HFF-Myc (cell line): ENCODE measurements at regions not wholly inside any gene's neighbourhood (a gene's known extent, or its start where the extent isn't known, plus 50 kb on each side); places are given as distances from the start of the nearest gene placed in this dataset.
"Not testable (repeated sequence)": the region's sequence is repeated elsewhere in the genome, so short reads cannot be mapped to it uniquely, and the experiment has no call there.

Experiments used
- DNase-seq: peaks from one replicate; pipeline ENCODE4 v3.0.0-alpha.2; 2011; ENCODE audit warnings: low read depth; ENCODE audit errors: extremely low read depth
- H3K4me3 ChIP-seq: replicated peaks from 2 replicates; pipeline ENCODE4 v1.5.1; 2011; ENCODE audit warnings: low read depth, mild to moderate bottlenecking, control low read depth, low read length
- TF ChIP-seq, protein P1 (sequence below): IDR thresholded peaks from 2 replicates; pipeline ENCODE4 v1.5.1; 2012; ENCODE audit warnings: mild to moderate bottlenecking, low read depth, low read length, control low read depth; ENCODE audit errors: missing control alignments

DNA sequence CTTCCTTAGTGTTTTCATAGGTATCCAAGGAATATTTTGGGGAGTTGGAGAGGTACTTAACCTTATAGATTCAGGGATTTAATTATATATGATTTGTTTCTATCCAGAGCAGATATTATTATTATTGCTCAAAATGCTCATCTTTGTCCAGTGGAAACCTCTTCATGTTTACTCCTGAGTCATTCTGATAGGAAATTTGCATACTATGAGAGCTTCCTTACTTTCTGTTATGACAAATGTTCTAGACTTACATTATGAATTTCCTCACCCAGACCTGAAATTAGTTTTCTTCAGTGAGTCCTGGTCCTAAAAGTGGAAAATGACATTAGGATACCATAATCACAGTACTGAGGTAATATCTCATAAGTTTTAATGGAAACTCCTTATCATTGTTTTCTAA lies 57.5 kb upstream of the PLPPR5 start:
- no peak for DNase-seq
- H3K4me3 ChIP-seq, result no peak overlapping the region
- TF ChIP-seq, protein P1, sequence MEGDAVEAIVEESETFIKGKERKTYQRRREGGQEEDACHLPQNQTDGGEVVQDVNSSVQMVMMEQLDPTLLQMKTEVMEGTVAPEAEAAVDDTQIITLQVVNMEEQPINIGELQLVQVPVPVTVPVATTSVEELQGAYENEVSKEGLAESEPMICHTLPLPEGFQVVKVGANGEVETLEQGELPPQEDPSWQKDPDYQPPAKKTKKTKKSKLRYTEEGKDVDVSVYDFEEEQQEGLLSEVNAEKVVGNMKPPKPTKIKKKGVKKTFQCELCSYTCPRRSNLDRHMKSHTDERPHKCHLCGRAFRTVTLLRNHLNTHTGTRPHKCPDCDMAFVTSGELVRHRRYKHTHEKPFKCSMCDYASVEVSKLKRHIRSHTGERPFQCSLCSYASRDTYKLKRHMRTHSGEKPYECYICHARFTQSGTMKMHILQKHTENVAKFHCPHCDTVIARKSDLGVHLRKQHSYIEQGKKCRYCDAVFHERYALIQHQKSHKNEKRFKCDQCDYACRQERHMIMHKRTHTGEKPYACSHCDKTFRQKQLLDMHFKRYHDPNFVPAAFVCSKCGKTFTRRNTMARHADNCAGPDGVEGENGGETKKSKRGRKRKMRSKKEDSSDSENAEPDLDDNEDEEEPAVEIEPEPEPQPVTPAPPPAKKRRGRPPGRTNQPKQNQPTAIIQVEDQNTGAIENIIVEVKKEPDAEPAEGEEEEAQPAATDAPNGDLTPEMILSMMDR, result no peak

DNA sequence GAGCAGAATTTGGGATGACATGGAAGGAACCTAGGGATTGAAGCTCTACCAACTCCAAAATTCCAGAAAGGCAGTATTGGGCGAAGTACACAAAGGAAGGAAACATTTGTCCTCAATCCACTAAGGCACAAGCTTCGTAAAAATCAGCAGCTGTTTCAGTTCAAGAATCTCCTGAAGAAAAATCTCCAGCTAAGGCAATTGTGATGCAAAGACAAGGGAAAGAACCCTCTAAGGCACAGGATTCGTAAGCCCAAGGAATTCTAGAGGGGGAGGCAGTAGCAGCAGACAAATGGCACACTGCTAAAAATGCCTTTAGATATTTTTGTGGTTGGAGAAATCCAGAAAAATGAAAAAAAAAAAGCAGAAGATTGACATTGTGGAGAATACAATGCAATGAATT lies 64.5 kb upstream of the PLPPR5 start:
- TF ChIP-seq, protein P1, result no peak
- H3K4me3 ChIP-seq, result no peak overlapping the region
- no peak for DNase-seq

DNA sequence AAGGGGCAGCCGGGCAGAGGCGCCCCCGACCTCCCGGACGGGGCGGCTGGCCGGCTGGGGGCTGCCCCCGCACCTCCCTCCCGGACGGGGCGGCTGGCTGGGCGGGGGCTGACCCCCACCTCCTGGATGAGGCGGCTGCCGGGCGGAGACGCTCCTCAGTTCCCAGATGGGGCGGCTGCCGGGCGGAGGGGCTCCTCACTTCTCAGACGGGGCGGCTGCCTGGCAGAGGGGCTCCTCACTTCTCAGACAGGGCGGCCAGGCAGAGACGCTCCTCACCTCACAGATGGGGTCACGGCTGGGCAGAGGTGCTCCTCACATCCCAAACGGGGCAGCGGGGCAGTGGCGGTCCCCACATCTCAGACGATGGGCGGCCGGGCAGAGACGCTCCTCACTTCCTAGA lies 73.9 kb upstream of the PLPPR5 start:
- DNase-seq, H3K4me3 ChIP-seq: not testable (repeated sequence)

DNA sequence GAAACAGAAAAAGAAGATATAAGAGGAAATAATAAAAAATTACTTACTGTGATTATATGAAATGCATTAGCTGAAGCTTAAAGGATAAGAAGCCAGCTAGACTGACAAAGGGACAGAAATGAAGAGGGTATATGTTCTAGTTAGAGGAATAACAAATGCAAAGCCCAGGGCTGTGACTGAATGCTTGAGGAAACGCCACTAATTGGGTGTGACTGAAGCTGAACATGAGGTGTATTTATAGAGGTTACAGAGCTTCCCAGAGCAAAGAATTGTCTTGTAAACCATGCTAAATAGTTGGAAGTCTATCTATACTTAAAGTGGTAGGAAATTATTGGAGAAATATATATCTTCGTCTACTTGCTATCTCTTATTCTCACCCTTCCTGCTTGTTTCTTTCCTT lies 77.7 kb upstream of the PLPPR5 start:
- no peak overlapping the region for H3K4me3 ChIP-seq
- TF ChIP-seq, protein P1, result no peak
- no peak for DNase-seq

DNA sequence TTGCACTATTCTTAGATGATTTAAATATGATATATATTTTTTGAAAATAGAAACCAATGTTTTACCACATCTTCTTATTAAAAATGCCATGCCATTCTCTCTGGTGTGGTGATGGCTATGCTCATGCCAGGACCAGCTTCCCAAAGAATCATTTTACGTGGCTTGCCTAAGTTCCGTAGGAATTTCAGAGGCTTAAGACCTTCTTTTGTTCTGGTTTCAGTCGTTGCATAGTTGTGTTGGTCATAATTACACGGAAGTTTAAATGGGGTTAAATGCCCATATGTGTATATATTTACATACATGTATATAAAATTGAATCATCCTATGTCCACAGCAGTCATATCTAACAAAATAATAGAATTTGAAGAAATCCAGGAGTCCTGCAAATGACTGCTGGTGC lies 78.7 kb upstream of the PLPPR5 start:
- no peak overlapping the region for H3K4me3 ChIP-seq
- DNase-seq, result no peak
- TF ChIP-seq, protein P1, result no peak

DNA sequence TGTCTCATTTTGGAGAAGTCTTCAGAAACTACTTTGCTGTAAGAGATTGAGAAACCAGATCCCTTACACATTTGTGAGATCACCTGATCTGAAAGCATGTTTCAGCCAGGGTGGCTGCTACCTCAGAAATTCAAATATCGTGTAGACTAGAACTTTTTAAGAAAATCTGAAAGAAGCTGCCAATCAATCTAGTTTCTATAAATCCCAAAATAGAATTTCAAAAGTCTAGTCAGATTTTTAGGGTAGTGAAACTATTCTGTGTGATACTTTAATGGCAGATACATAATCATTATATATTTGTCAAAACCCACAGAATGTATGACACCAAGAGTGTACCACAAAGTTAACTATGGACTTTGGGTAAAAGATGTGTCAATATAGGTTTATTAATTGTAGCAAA lies 79.9 kb upstream of the PLPPR5 start:
- no peak for DNase-seq
- no peak overlapping the region for H3K4me3 ChIP-seq
- TF ChIP-seq, protein P1, result no peak

DNA sequence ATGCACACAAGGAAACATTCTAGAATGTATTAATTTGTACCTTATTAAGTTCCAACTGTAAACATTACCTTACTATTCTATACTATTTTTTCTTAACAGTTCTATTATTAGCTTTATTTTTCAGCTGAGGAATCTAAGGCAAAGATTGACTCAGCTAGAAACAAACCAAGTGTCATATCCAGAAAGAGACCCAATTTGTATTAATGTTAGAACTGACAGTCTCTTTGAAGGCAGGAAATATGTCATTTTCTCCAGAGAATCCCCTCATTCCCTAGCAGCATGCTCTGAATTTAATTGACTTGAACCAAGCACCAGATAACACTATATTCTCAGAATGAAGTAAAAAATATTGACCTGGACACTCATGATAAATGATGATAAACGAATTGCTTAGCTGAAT lies 81.4 kb upstream of the PLPPR5 start:
- TF ChIP-seq, protein P1, result no peak
- H3K4me3 ChIP-seq, result no peak overlapping the region
- DNase-seq, result no peak
